ENCODE measurements at regions not wholly inside any gene's neighbourhood (a gene's known extent, or its start where the extent isn't known, plus 50 kb on each side); places are given as distances from the start of the nearest gene placed in this dataset.

DNA sequence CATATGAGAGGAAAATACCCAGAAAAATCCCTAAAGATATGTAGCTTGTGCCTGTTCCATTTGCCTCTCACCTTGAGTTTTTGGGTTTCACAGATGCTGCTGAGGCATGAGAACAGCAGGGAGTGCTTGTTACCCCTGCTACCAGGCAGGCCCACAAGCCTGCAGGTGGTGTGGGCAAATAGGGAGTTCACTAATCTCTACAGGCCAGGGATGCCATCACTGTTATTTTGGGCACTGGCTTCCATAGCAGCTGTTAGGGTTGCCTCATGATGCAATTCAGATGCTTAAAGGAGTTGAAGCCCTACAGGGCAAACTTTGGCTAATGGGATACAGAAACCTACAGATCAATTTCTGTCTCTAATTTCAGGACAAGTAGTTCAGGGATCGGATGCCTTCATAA, 873.5 kb downstream of the OTOL1 start:
- DNase-seq (ENCODE audit: low read depth, low spot score), result no peak
- no peak overlapping the region for H3K4me3 ChIP-seq (ENCODE audit: low read depth, low read length)
- TF ChIP-seq, protein P1, sequence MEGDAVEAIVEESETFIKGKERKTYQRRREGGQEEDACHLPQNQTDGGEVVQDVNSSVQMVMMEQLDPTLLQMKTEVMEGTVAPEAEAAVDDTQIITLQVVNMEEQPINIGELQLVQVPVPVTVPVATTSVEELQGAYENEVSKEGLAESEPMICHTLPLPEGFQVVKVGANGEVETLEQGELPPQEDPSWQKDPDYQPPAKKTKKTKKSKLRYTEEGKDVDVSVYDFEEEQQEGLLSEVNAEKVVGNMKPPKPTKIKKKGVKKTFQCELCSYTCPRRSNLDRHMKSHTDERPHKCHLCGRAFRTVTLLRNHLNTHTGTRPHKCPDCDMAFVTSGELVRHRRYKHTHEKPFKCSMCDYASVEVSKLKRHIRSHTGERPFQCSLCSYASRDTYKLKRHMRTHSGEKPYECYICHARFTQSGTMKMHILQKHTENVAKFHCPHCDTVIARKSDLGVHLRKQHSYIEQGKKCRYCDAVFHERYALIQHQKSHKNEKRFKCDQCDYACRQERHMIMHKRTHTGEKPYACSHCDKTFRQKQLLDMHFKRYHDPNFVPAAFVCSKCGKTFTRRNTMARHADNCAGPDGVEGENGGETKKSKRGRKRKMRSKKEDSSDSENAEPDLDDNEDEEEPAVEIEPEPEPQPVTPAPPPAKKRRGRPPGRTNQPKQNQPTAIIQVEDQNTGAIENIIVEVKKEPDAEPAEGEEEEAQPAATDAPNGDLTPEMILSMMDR (IDR thresholded peaks at IDR 0.05; ENCODE audit: low read depth, low read length), result no peak
- in situ Hi-C loops (cut with HindIII; ENCODE audit: low sequenced_read_pairs), result no loop called here

GRCh38 chr3:162376761-162377160, 880.2 kb downstream of the OTOL1 start:
- in situ Hi-C loops (cut with HindIII; ENCODE audit: low sequenced_read_pairs), result no loop called here
- TF ChIP-seq, protein P1 (IDR thresholded peaks at IDR 0.05; ENCODE audit: low read depth, low read length), result no peak
- no peak overlapping the region for H3K4me3 ChIP-seq (ENCODE audit: low read depth, low read length)
- DNase-seq (ENCODE audit: low read depth, low spot score), result peak; percentile 26

- in situ Hi-C loops (cut with HindIII; ENCODE audit: low sequenced_read_pairs), result no loop called here
- TF ChIP-seq, protein P1 (IDR thresholded peaks at IDR 0.05; ENCODE audit: low read depth, low read length), result no peak
- H3K4me3 ChIP-seq (ENCODE audit: low read depth, low read length), result no peak overlapping the region
- no peak for DNase-seq (ENCODE audit: low read depth, low spot score)
Observed at GRCh38 chr3:162377608-162378007, 881.0 kb downstream of the OTOL1 start.

DNA sequence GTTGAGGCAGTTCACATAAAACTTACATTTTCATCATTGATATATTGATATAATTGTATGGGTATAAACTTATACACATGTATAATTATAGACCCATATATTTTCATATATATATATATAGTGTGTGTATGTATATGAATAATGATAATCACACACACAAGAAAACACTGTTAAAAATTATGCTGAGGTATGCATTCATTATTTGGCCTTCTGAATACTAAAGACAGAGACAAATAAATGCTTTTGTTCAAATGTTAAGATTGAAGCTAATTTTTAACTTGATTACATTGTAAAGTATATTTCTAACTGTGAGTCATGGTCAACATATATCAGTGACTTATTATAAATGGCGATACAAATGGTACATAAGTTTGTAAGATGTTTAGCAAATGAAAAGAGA, 888.8 kb downstream of the OTOL1 start:
- no peak for DNase-seq (ENCODE audit: low read depth, low spot score)
- in situ Hi-C loops (cut with HindIII; ENCODE audit: low sequenced_read_pairs), result no loop called here
- no peak overlapping the region for H3K4me3 ChIP-seq (ENCODE audit: low read depth, low read length)
- TF ChIP-seq, protein P1 (IDR thresholded peaks at IDR 0.05; ENCODE audit: low read depth, low read length), result no peak

DNA sequence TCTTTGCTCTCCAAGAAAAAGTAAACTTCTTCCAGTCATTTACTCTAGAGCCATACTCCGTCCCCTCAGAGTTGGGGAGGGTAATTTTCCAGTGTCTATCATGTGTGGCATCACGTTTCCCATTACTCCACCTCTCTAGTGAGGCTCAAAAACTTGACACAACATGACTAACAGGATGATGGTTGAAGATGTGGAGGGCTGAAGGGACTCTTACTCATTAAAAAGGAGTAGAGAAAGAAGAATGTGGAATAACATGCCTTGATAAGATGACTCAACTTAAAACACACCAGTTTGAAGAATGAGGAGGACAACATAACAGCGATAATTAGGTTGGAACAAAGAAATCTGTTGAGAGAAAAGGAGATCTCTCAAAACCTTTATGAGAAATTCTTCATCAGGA, 894.3 kb downstream of the OTOL1 start:
- DNase-seq (ENCODE audit: low read depth, low spot score), result peak; percentile 78
- H3K4me3 ChIP-seq (ENCODE audit: low read depth, low read length), result no peak overlapping the region
- TF ChIP-seq, protein P1 (IDR thresholded peaks at IDR 0.05; ENCODE audit: low read depth, low read length), result no peak
- in situ Hi-C loops (cut with HindIII; ENCODE audit: low sequenced_read_pairs), result no loop called here

GRCh38 chr3:162391301-162391700, 894.7 kb downstream of the OTOL1 start:
- TF ChIP-seq, protein P1 (IDR thresholded peaks at IDR 0.05; ENCODE audit: low read depth, low read length), result no peak
- H3K4me3 ChIP-seq (ENCODE audit: low read depth, low read length), result no peak overlapping the region
- peak; percentile 67 for DNase-seq (ENCODE audit: low read depth, low spot score)
- in situ Hi-C loops (cut with HindIII; ENCODE audit: low sequenced_read_pairs), result no loop called here

GRCh38 chr3:162395496-162395895, 898.9 kb downstream of the OTOL1 start:
- no peak overlapping the region for H3K4me3 ChIP-seq (ENCODE audit: low read depth, low read length)
- TF ChIP-seq, protein P1 (IDR thresholded peaks at IDR 0.05; ENCODE audit: low read depth, low read length), result no peak
- no peak for DNase-seq (ENCODE audit: low read depth, low spot score)
- in situ Hi-C loops (cut with HindIII; ENCODE audit: low sequenced_read_pairs), result no loop called here

Data from astrocyte of the spinal cord (primary cell).